ENCODE measurements at regions not wholly inside any gene's neighbourhood (a gene's known extent, or its start where the extent isn't known, plus 50 kb on each side); places are given as distances from the start of the nearest gene placed in this dataset.

GRCh38 chr6:170013815-170014214, 262.4 kb downstream of the ERMARD start:
- TF ChIP-seq FOS (IDR thresholded peaks at IDR 0.05; ENCODE audit: borderline replicate concordance, insufficient read depth, low read length) (no peak), POLR2A (IDR thresholded peaks at IDR 0.05; ENCODE audit: low read depth, low read length) (no peak)
